GM12878 (cell line): ENCODE measurements at regions not wholly inside any gene's neighbourhood (a gene's known extent, or its start where the extent isn't known, plus 50 kb on each side); places are given as distances from the start of the nearest gene placed in this dataset.

Source experiments
- ATAC-seq: fragments of 200-7000 bp; cut with Tn5 transposase; 3 replicates; pipeline ENCODE4 v1.9.1; 2020; ENCODE audit warnings: mild to moderate bottlenecking, moderate library complexity
- BruUV-seq: library from RNA; stranded (reverse); fragments of 400-500 nt; replicated peaks from 2 replicates; lab custom pipeline; 2021; lab: Mats Ljungman, UMichigan
- CTCF ChIA-PET: fragments of 300-600 bp; sonication (Branson Sonifier 250); formaldehyde crosslinking; extraction: SDS; loops from one replicate; lab custom pipeline; 2021; ENCODE audit warnings: inconsistent platforms; lab: Yijun Ruan, JAX
- POLR2A ChIA-PET: fragments of 350-600 bp; formaldehyde crosslinking; extraction: SDS; loops from one replicate; lab custom pipeline; 2021; ENCODE audit warnings: inconsistent platforms; lab: Charles Lee
- RAD21 ChIA-PET: fragments of 300-600 bp; sonication (Branson Sonifier 250); formaldehyde crosslinking; loops from one replicate; lab custom pipeline; 2023; ENCODE audit warnings: antibody characterized with exemption; ENCODE audit not compliant: unreplicated experiment; lab: Charles Lee
- SMC1A ChIA-PET: fragments of 300-600 bp; sonication (Branson Sonifier 250); formaldehyde crosslinking; loops from one replicate; lab custom pipeline; 2023; ENCODE audit not compliant: unreplicated experiment, uncharacterized antibody; lab: Charles Lee
- DNase-seq: peaks from one replicate; pipeline ENCODE4 v3.0.0-alpha.2; 2011; ENCODE audit warnings: low read depth, low spot score
- FAIRE-seq: peaks from 3 replicates; lab custom pipeline; 2011; peaks lifted over from hg19 to GRCh38; lab: Jason Lieb, UNC
- H2AFZ ChIP-seq: 2 replicates; pipeline ENCODE4 v1.6.0; 2011; ENCODE audit warnings: low read depth, low read length, control low read depth; ENCODE audit not compliant: control insufficient read depth
- H3K27ac ChIP-seq: 2 replicates; pipeline ENCODE4 v1.5.1; 2011; ENCODE audit warnings: control low read depth; ENCODE audit not compliant: control insufficient read depth, insufficient read depth
- H3K27me3 ChIP-seq, 2 experiments: replicated peaks in 1 of 2; 2 replicates each; pipeline versions ENCODE4 v1.6.0 to v1.6.1; 2011; ENCODE audit warnings: low read length in 1 of 2; ENCODE audit not compliant: control insufficient read depth in 2 of 2, insufficient read depth in 2 of 2
- H3K36me3 ChIP-seq, 2 experiments: 2 replicates each; pipeline ENCODE4 v1.5.1; 2011; ENCODE audit warnings: low read length in 1 of 2; ENCODE audit not compliant: control insufficient read depth in 2 of 2, insufficient read depth in 2 of 2
- H3K4me1 ChIP-seq: 2 replicates; pipeline ENCODE4 v1.6.1; 2011; ENCODE audit warnings: mild to moderate bottlenecking, low read length, moderate library complexity, mixed read lengths; ENCODE audit not compliant: control insufficient read depth, insufficient read depth
- H3K4me2 ChIP-seq: 2 replicates; pipeline ENCODE4 v1.6.0; 2011; ENCODE audit warnings: control low read depth; ENCODE audit not compliant: control insufficient read depth, insufficient read depth
- H3K4me3 ChIP-seq: fragments of 200-600 bp; sonication (generic); 2 replicates; pipeline ENCODE4 v1.5.1; 2016
- H3K79me2 ChIP-seq: 2 replicates; pipeline ENCODE4 v1.6.0; 2011; ENCODE audit warnings: low read length; ENCODE audit not compliant: control insufficient read depth, insufficient read depth
- H3K9ac ChIP-seq: 2 replicates; pipeline ENCODE4 v1.8.0; 2011; ENCODE audit warnings: low read length, control low read depth, mixed read lengths; ENCODE audit not compliant: control insufficient read depth, insufficient read depth
- H3K9me3 ChIP-seq: replicated peaks from 3 replicates; pipeline ENCODE4 v1.5.1; 2011; ENCODE audit warnings: mild to moderate bottlenecking, low read length; ENCODE audit not compliant: control insufficient read depth, insufficient read depth
- H4K20me1 ChIP-seq: 2 replicates; pipeline ENCODE4 v1.6.0; 2011; ENCODE audit not compliant: control insufficient read depth, insufficient read depth
- FOXM1 ChIP-seq: IDR thresholded peaks from 2 replicates; pipeline ENCODE4 v1.6.1; 2012; ENCODE audit warnings: low read depth, mild to moderate bottlenecking, inconsistent platforms, low read length, moderate library complexity
- HCFC1 ChIP-seq: fragments of 150-350 bp; IDR thresholded peaks from 2 replicates; pipeline ENCODE4 v1.6.1; 2014; ENCODE audit warnings: low read length
- KLF5 ChIP-seq: fragments of 450-650 bp; IDR thresholded peaks from 2 replicates; pipeline ENCODE4 v1.6.1; 2014; ENCODE audit warnings: mild to moderate bottlenecking; ENCODE audit not compliant: partially characterized antibody
- MXI1 ChIP-seq: fragments of 150-350 bp; IDR thresholded peaks from 2 replicates; pipeline ENCODE4 v1.6.1; 2011; ENCODE audit warnings: low read depth, mild to moderate bottlenecking, inconsistent platforms, low read length, improper control_type of control experiment
- NFXL1 ChIP-seq: fragments of 450-650 bp; IDR thresholded peaks from 2 replicates; pipeline ENCODE4 v1.6.1; 2017; ENCODE audit warnings: antibody characterized with exemption, mild to moderate bottlenecking, borderline replicate concordance
- NFYB ChIP-seq: IDR thresholded peaks from 2 replicates; pipeline ENCODE4 v1.6.1; 2011; ENCODE audit warnings: low read depth, mild to moderate bottlenecking, low read length, improper control_type of control experiment, moderate library complexity; ENCODE audit not compliant: insufficient read depth
- SMC3 ChIP-seq: IDR thresholded peaks from 2 replicates; pipeline ENCODE4 v1.6.1; 2011; ENCODE audit warnings: low read length, improper control_type of control experiment, borderline replicate concordance
- SRF ChIP-seq, 2 experiments: IDR thresholded peaks; 2 replicates each; pipeline ENCODE4 v1.6.1; 2011; ENCODE audit warnings: low read depth in 2 of 2, low read length in 2 of 2, mild to moderate bottlenecking in 1 of 2, moderate library complexity in 1 of 2
- SUPT20H ChIP-seq: IDR thresholded peaks from 2 replicates; pipeline ENCODE4 v1.6.1; 2011; ENCODE audit warnings: low read depth, mild to moderate bottlenecking, low read length, moderate library complexity, borderline replicate concordance; ENCODE audit not compliant: control insufficient read depth
- TAF1 ChIP-seq: IDR thresholded peaks from 2 replicates; pipeline ENCODE4 v1.6.1; 2011; ENCODE audit warnings: mild to moderate bottlenecking, low read depth, low read length, borderline replicate concordance
- WGBS: methylation state at CpG from one replicate; pipeline ENCODE4 v1.1.6; 2016; ENCODE audit warnings: low lambda C conversion rate; ENCODE audit not compliant: insufficient replicate concordance, insufficient coverage; ENCODE audit errors: missing lambda C conversion rate; 5-methylcytosine and 5-hydroxymethylcytosine counted together
- in situ Hi-C: fragments of 300-500 bp; cut with MboI; formaldehyde crosslinking; loops from 9 replicates; pipeline ENCODE4 v1.14.3; 2018; ENCODE audit warnings: mixed read lengths
- intact Hi-C: fragments of 100-400 bp; cut with micrococcal nuclease; formaldehyde crosslinking; loops from one replicate; pipeline ENCODE4 v1.14.2; 2022; ENCODE audit not compliant: unreplicated experiment
- TF ChIP-seq, protein P1 (sequence below): fragments of 450-650 bp; IDR thresholded peaks from 2 replicates; pipeline ENCODE4 v1.6.1; 2017; ENCODE audit warnings: mild to moderate bottlenecking
- TF ChIP-seq, protein P2 (sequence below): fragments of 450-650 bp; IDR thresholded peaks from 2 replicates; pipeline ENCODE4 v1.6.1; 2018; ENCODE audit warnings: borderline replicate concordance, mild to moderate bottlenecking; ENCODE audit not compliant: partially characterized antibody

DNA sequence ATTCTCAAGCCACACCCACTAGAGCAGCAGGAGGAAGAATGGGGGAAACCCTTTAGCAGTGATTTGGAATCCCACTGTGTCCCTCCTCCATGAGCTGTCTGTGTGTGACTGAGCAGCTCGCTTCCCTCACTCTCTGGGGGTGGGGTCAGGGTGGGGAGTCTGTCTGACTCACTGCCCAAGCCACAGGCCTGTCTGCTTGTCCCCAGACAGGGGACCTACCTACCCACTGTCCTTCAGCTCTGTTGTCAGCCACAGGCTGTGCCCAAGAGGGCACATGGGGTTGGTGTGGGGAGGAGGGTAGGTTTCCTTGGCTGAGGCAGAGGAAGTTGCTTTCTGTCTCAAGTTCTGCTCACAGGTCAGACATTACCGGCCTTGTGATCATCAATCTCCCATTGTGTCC lies 127.0 kb downstream of the MAFB start:
- ATAC-seq, result no peak
- SMC1A ChIA-PET, result no interaction called here
- Histone ChIP-seq H3K4me2 (no peak overlapping the region), H2AFZ (no peak overlapping the region), H4K20me1 (no peaks in the 10 kb centered on the region; the same call in 1 of the 2 replicates), H3K79me2 (no peaks in the 10 kb centered on the region), H3K27me3 (no peaks in the 10 kb centered on the region; a peak in 2 of 4 replicates), H3K36me3 (no peaks in the 10 kb centered on the region), H3K4me1 (no peaks in the 10 kb centered on the region), H3K4me3 (no peak overlapping the region), H3K9ac (no peak overlapping the region), H3K9me3 (no peaks in the 10 kb centered on the region), H3K27ac (no peak overlapping the region)
- DNase-seq, result no peak
- RAD21 ChIA-PET, result no interaction called here
- POLR2A ChIA-PET, result no interaction called here
- in situ Hi-C loops (no loop called here), intact Hi-C loops (no loop called here)
- FAIRE-seq, result no peak
- WGBS, result 30% methylated on average over 2 of the region's 2 CpGs
- BruUV-seq, result no TSS peak
- CTCF ChIA-PET, result no interaction called here
- no peak for TF ChIP-seq MXI1
- no peak for TF ChIP-seq KLF5
- no peak for TF ChIP-seq SUPT20H
- TF ChIP-seq, protein P1, sequence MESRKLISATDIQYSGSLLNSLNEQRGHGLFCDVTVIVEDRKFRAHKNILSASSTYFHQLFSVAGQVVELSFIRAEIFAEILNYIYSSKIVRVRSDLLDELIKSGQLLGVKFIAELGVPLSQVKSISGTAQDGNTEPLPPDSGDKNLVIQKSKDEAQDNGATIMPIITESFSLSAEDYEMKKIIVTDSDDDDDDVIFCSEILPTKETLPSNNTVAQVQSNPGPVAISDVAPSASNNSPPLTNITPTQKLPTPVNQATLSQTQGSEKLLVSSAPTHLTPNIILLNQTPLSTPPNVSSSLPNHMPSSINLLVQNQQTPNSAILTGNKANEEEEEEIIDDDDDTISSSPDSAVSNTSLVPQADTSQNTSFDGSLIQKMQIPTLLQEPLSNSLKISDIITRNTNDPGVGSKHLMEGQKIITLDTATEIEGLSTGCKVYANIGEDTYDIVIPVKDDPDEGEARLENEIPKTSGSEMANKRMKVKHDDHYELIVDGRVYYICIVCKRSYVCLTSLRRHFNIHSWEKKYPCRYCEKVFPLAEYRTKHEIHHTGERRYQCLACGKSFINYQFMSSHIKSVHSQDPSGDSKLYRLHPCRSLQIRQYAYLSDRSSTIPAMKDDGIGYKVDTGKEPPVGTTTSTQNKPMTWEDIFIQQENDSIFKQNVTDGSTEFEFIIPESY, result no peak
- TF ChIP-seq, protein P2, sequence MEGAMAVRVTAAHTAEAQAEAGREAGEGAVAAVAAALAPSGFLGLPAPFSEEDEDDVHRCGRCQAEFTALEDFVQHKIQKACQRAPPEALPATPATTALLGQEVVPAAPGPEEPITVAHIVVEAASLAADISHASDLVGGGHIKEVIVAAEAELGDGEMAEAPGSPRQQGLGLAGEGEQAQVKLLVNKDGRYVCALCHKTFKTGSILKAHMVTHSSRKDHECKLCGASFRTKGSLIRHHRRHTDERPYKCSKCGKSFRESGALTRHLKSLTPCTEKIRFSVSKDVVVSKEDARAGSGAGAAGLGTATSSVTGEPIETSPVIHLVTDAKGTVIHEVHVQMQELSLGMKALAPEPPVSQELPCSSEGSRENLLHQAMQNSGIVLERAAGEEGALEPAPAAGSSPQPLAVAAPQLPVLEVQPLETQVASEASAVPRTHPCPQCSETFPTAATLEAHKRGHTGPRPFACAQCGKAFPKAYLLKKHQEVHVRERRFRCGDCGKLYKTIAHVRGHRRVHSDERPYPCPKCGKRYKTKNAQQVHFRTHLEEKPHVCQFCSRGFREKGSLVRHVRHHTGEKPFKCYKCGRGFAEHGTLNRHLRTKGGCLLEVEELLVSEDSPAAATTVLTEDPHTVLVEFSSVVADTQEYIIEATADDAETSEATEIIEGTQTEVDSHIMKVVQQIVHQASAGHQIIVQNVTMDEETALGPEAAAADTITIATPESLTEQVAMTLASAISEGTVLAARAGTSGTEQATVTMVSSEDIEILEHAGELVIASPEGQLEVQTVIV, result no peak
- TF ChIP-seq SRF (IDR thresholded peaks at IDR 0.05; ENCODE audit: low read depth in 2 of 2, low read length in 2 of 2), result no peak
- TF ChIP-seq NFYB, result no peak
- no peak for TF ChIP-seq FOXM1
- no peak for TF ChIP-seq SMC3
- TF ChIP-seq HCFC1, result no peak
- TF ChIP-seq TAF1, result no peak
- no peak for TF ChIP-seq NFXL1
